Left forelimb (tissue), 1 donor: ENCODE measurements at regions not wholly inside any gene's neighbourhood (a gene's known extent, or its start where the extent isn't known, plus 50 kb on each side); places are given as distances from the start of the nearest gene placed in this dataset.

Source experiments
- DNase-seq: peaks from one replicate; pipeline ENCODE4 v3.0.0-alpha.2; 2018; ENCODE audit warnings: low spot score

GRCh38 chr7:91526404-91526803 lies 262.2 kb downstream of the FZD1 start:
- no peak for DNase-seq

- DNase-seq, result no peak
Measured at GRCh38 chr7:91527460-91527859, 263.2 kb downstream of the FZD1 start.

- no peak for DNase-seq
Measured at GRCh38 chr7:91533996-91534395, 269.8 kb downstream of the FZD1 start.

- DNase-seq, result no peak
Measured at GRCh38 chr7:91537260-91538152, 273.3 kb downstream of the FZD1 start.

GRCh38 chr7:91541641-91542040 lies 277.4 kb downstream of the FZD1 start:
- no peak for DNase-seq

- no peak for DNase-seq
Measured at GRCh38 chr7:91543646-91544045, 279.4 kb downstream of the FZD1 start.

GRCh38 chr7:91549878-91550277 lies 285.6 kb downstream of the FZD1 start:
- no peak for DNase-seq

GRCh38 chr7:91550931-91551330 lies 286.7 kb downstream of the FZD1 start:
- DNase-seq, result no peak

GRCh38 chr7:91551377-91552175 lies 287.3 kb downstream of the FZD1 start:
- DNase-seq, result no peak

GRCh38 chr7:91553410-91553895 lies 289.2 kb downstream of the FZD1 start:
- no peak for DNase-seq

GRCh38 chr7:91554883-91555282 lies 290.6 kb downstream of the FZD1 start:
- DNase-seq, result no peak

- no peak for DNase-seq
Measured at GRCh38 chr7:91556239-91556638, 292.0 kb downstream of the FZD1 start.

GRCh38 chr7:91556956-91557650 lies 292.9 kb downstream of the FZD1 start:
- no peak for DNase-seq

- DNase-seq, result no peak
Measured at GRCh38 chr7:91557789-91558404, 293.7 kb downstream of the FZD1 start.

- no peak for DNase-seq
Measured at GRCh38 chr7:91559947-91560346, 295.7 kb downstream of the FZD1 start.

- no peak for DNase-seq
Measured at GRCh38 chr7:91564101-91564500, 299.9 kb downstream of the FZD1 start.

GRCh38 chr7:91564541-91564940 lies 300.3 kb downstream of the FZD1 start:
- DNase-seq, result no peak

- DNase-seq, result no peak
Measured at GRCh38 chr7:91565499-91566401, 301.5 kb downstream of the FZD1 start.

- DNase-seq, result no peak
Measured at GRCh38 chr7:91566402-91566732, 302.1 kb downstream of the FZD1 start.

GRCh38 chr7:91567081-91568012 lies 303.1 kb downstream of the FZD1 start:
- DNase-seq, result no peak
